ENCODE measurements at regions not wholly inside any gene's neighbourhood (a gene's known extent, or its start where the extent isn't known, plus 50 kb on each side); places are given as distances from the start of the nearest gene placed in this dataset.
"Not testable (repeated sequence)": the region's sequence is repeated elsewhere in the genome, so short reads cannot be mapped to it uniquely, and the experiment has no call there.

DNA sequence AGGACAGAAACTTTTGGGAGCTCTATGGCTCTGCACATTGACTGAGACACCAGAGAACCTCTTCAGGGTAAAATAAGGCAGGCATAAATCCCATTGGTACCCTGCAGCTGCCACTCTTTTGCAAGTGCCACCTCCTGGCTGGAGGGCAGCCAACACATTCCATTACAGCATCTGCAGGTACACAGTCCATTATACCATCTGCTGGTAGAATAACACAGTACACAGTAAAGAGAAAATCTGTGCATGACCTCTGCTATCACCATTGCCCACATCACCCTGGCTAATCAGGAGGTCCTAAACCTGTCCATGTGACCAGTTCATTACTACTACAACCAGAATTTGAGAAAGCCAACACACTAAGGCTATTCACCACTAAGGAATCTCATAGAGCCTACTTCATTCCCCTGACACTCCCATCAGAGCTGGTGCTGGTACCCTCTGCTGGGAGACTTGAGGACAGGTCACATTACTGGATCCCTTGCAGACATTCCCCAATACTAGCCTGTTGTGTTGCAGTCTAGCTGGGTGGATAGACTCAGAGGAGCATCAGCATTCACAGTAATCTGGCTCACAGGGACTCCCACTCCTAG lies 176.2 kb upstream of the TACR3 start:
- H3K27ac Mint-ChIP-seq: no peak overlapping the region
- no peak overlapping the region for H3K4me3 Mint-ChIP-seq
- DNase-seq (no peak), ATAC-seq (no peak)
- ChIA-PET CTCF (no interaction called here), POLR2A (no interaction called here)
- intact Hi-C loops (cut with DNase I, micrococcal nuclease): no loop called here
- H3K9me3 Mint-ChIP-seq (ENCODE audit: low read depth): peaks cover 5% of the 10 kb centered on the region
- H3K36me3 Mint-ChIP-seq (ENCODE audit: low read depth): no peaks in the 10 kb centered on the region
- no peaks in the 10 kb centered on the region for H3K27me3 Mint-ChIP-seq
- H3K4me1 Mint-ChIP-seq: no peaks in the 10 kb centered on the region

- DNase-seq (no peak), ATAC-seq (no peak)
- POLR2A ChIA-PET: no interaction called here
- Mint-ChIP-seq H3K27me3 (no peaks in the 10 kb centered on the region), H3K36me3 (ENCODE audit: low read depth) (no peaks in the 10 kb centered on the region), H3K27ac (no peak overlapping the region), H3K4me3 (no peak overlapping the region), H3K9me3 (ENCODE audit: low read depth) (peaks cover 7% of the 10 kb centered on the region), H3K4me1 (no peaks in the 10 kb centered on the region)
- intact Hi-C loops (cut with DNase I, micrococcal nuclease): no loop called here
- CTCF ChIA-PET: interaction anchor here (0.5 to 0.6 kb wide), 2 partner anchors 93 to 565 kb away, joined by 3 read pairs; no protein-coding TSS in a partner anchor
Measured at GRCh38 chr4:103892586-103892985, 172.8 kb upstream of the TACR3 start.

DNA sequence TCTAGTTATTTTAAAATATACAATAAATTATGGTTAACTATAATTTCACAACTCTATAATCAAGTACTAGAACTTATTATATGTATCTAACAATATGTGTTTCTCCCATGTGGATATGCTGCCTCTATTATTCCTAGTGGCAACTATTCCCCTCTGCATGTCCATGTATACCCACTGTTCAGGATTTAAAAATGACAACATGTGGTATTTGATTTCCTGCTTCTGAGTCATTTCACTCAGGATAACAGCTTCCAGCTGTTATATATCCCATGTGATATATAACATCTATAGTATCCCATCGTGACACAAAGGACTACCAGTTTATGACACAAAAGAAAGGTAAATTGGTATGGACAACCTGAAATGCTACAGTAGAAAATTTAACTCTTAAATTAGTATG lies 167.4 kb upstream of the TACR3 start:
- ATAC-seq: no peak
- intact Hi-C loops (cut with DNase I, micrococcal nuclease): no loop called here
- H3K27ac Mint-ChIP-seq: no peak overlapping the region
- ChIA-PET CTCF (no interaction called here), POLR2A (no interaction called here)
- no peak for DNase-seq
- peaks cover 1% of the 10 kb centered on the region for H3K9me3 Mint-ChIP-seq (ENCODE audit: low read depth)
- no peaks in the 10 kb centered on the region for H3K27me3 Mint-ChIP-seq
- no peak overlapping the region for H3K4me3 Mint-ChIP-seq
- no peaks in the 10 kb centered on the region for H3K36me3 Mint-ChIP-seq (ENCODE audit: low read depth)
- H3K4me1 Mint-ChIP-seq: no peaks in the 10 kb centered on the region

DNA sequence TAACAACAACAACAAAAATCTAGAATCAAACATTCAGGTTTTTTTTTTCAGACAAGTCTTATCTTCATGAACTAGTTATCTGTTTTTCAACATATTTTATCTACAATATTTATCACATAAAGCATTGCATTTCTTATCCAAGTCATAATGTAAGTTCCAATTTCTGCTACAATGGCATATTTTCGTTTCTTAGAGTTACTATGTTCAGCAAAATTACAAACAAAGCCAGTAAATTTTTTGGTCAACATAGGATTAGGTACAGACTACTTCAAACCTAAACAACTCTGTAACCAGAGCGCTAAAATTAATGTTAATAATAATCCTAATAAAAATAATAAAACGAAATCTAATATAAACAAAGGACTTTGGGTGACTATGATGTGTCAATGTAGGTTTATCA lies 165.4 kb upstream of the TACR3 start:
- Mint-ChIP-seq H3K36me3 (ENCODE audit: low read depth) (no peaks in the 10 kb centered on the region), H3K4me3 (no peak overlapping the region), H3K4me1 (no peaks in the 10 kb centered on the region), H3K9me3 (ENCODE audit: low read depth) (peaks cover 1% of the 10 kb centered on the region), H3K27me3 (no peaks in the 10 kb centered on the region), H3K27ac (no peak overlapping the region)
- POLR2A ChIA-PET: no interaction called here
- intact Hi-C loops (cut with DNase I, micrococcal nuclease): no loop called here
- no peak for DNase-seq
- no peak for ATAC-seq
- CTCF ChIA-PET: no interaction called here

GRCh38 chr4:103867311-103867710 lies 147.5 kb upstream of the TACR3 start:
- H3K27ac Mint-ChIP-seq: no peak overlapping the region
- no peak overlapping the region for H3K4me3 Mint-ChIP-seq
- no peaks in the 10 kb centered on the region for H3K4me1 Mint-ChIP-seq
- DNase-seq: no peak
- POLR2A ChIA-PET: no interaction called here
- CTCF ChIA-PET: no interaction called here
- no peaks in the 10 kb centered on the region for H3K27me3 Mint-ChIP-seq
- peaks cover 7% of the 10 kb centered on the region for H3K9me3 Mint-ChIP-seq (ENCODE audit: low read depth)
- intact Hi-C loops (cut with DNase I, micrococcal nuclease): no loop called here
- no peaks in the 10 kb centered on the region for H3K36me3 Mint-ChIP-seq (ENCODE audit: low read depth)
- ATAC-seq: no peak

- Mint-ChIP-seq H3K27ac (no peak overlapping the region), H3K36me3 (ENCODE audit: low read depth) (no peaks in the 10 kb centered on the region), H3K4me1 (no peaks in the 10 kb centered on the region), H3K4me3 (no peak overlapping the region), H3K9me3 (ENCODE audit: low read depth) (peaks cover 7% of the 10 kb centered on the region), H3K27me3 (no peaks in the 10 kb centered on the region)
- ATAC-seq (no peak), DNase-seq (no peak)
- intact Hi-C loops (cut with DNase I, micrococcal nuclease): no loop called here
- ChIA-PET CTCF (no interaction called here), POLR2A (no interaction called here)
Measured at GRCh38 chr4:103853627-103854026, 133.8 kb upstream of the TACR3 start.

DNA sequence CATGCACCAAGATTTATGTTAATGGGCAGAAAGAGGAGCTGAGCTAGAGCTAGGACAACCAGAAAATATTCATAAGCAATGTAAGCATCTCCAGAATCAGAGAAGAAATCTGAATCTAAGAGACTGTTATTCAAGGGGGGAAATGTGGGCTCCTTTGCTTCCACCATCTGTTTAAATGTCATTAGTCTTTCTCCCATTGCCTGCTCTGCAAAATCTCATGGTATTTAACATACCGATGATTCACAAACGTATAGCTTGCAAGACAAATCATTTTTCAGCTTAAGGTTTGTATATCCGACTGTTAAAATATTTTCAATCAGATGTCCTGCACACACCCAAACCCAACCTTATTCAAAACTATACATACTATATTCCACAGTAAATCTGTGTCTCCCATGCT lies 133.4 kb upstream of the TACR3 start:
- DNase-seq: no peak
- H3K9me3 Mint-ChIP-seq (ENCODE audit: low read depth): peaks cover 9% of the 10 kb centered on the region
- H3K36me3 Mint-ChIP-seq (ENCODE audit: low read depth): no peaks in the 10 kb centered on the region
- CTCF ChIA-PET: no interaction called here
- POLR2A ChIA-PET: no interaction called here
- ATAC-seq: no peak
- no peak overlapping the region for H3K27ac Mint-ChIP-seq
- H3K4me1 Mint-ChIP-seq: no peaks in the 10 kb centered on the region
- intact Hi-C loops (cut with DNase I, micrococcal nuclease): no loop called here
- H3K4me3 Mint-ChIP-seq: no peak overlapping the region
- H3K27me3 Mint-ChIP-seq: no peaks in the 10 kb centered on the region

DNA sequence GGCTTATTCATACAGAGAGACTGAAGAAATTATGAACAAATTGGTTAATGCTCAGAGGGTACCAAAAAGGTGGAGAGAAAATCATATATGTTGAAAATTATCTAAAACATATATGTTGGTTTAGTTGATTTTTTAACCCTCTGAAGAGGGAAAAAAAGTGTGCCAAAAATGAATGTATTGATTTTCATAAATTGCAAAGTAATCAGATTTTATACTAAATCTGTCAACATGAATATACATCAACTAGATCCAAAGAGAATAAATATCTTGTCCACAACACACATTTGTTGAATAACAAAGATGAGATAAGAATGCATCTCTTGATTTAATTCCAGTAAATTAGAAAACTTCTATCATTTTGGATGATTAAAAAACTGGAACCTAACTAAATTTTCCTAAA lies 125.3 kb upstream of the TACR3 start:
- H3K4me3 Mint-ChIP-seq: no peak overlapping the region
- H3K9me3 Mint-ChIP-seq (ENCODE audit: low read depth): peaks cover 12% of the 10 kb centered on the region
- DNase-seq: no peak
- ATAC-seq: no peak
- ChIA-PET CTCF (no interaction called here), POLR2A (no interaction called here)
- intact Hi-C loops (cut with DNase I, micrococcal nuclease): no loop called here
- no peaks in the 10 kb centered on the region for H3K36me3 Mint-ChIP-seq (ENCODE audit: low read depth)
- no peak overlapping the region for H3K27ac Mint-ChIP-seq
- no peaks in the 10 kb centered on the region for H3K4me1 Mint-ChIP-seq
- no peaks in the 10 kb centered on the region for H3K27me3 Mint-ChIP-seq

DNA sequence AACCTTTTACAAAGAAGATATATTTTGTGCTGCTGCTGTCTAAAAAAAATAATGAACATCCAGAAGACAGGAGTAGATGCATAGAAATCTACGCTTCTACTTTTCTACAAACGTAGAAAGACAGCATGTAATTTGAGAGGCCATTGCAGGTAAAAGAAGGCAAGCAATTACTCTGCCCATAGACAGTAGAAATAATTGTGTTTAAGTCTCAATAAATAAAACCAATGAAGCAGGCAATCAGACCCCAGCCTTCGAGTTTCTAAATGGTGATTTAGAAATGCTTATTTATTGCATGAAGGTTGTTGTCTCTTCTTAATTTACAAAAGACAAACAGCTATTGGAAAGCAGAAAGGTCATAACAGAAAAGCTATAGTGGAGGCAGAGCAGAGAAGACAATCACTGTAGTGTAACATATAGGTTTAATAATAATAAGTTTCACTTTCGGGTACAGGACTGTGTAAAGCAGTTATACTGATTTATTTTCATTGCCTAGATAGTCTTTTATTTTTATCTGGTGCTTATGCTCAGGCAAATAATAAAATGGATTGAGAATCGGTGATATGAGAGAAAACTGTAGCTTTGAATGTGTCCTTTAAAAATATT lies 123.0 kb upstream of the TACR3 start:
- Mint-ChIP-seq H3K36me3 (ENCODE audit: low read depth) (no peaks in the 10 kb centered on the region), H3K27me3 (no peaks in the 10 kb centered on the region), H3K9me3 (ENCODE audit: low read depth) (peaks cover 9% of the 10 kb centered on the region), H3K27ac (no peak overlapping the region), H3K4me3 (no peak overlapping the region), H3K4me1 (no peaks in the 10 kb centered on the region)
- CTCF ChIA-PET: no interaction called here
- intact Hi-C loops (cut with DNase I, micrococcal nuclease): no loop called here
- ATAC-seq (no peak), DNase-seq (no peak)
- POLR2A ChIA-PET: no interaction called here

DNA sequence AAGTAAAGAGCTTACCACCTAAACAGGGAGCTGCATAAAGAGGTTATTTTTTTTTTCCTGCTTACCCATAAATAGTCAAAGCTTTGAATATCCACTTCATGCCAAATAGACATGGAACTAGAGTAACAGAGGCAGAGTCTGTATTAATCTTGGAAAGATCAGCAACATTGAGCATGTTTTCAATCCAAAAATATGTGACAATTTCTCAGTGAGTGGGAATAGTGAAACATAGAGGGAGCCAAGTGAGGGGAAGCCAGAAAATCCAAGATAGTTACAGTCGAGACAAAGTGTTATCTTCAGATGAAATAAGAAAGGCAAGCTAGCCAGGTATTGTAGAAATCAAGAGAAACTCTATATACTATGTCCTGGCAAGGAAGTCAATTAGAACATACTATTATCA lies 122.3 kb upstream of the TACR3 start:
- Mint-ChIP-seq H3K4me3 (no peak overlapping the region), H3K4me1 (no peaks in the 10 kb centered on the region), H3K27ac (no peak overlapping the region), H3K36me3 (ENCODE audit: low read depth) (no peaks in the 10 kb centered on the region), H3K9me3 (ENCODE audit: low read depth) (peaks cover 9% of the 10 kb centered on the region), H3K27me3 (no peaks in the 10 kb centered on the region)
- ChIA-PET POLR2A (no interaction called here), CTCF (interaction anchor here (0.6 kb wide), 1 partner anchor 381 kb away, joined by 3 read pairs; no protein-coding TSS in a partner anchor)
- ATAC-seq (no peak), DNase-seq (no peak)
- intact Hi-C loops (cut with DNase I, micrococcal nuclease): no loop called here

DNA sequence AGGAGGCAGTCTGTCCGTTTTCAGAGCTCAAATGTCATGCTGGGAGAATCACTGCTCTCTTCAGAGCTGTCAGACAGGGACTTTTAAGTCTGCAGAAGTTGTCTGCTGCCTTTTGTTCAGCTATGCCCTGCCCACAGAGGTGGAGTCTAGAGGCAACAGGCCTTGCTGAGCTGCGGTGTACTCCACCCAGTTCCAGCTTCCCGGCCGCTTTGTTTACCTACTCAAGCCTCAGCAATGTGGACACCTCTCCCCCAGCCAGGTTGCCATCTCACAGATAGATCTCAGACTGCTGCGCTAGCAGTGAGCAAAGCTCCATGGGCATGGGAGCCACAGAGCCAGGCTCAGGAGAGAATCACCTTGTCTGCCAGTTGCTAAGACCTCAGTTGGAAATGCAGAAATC lies 90.5 kb upstream of the TACR3 start:
- H3K27me3 Mint-ChIP-seq; H3K9me3 Mint-ChIP-seq (ENCODE audit: low read depth); DNase-seq; ATAC-seq; H3K4me1 Mint-ChIP-seq; POLR2A ChIA-PET; H3K27ac Mint-ChIP-seq; intact Hi-C loops (cut with DNase I, micrococcal nuclease); H3K36me3 Mint-ChIP-seq (ENCODE audit: low read depth); H3K4me3 Mint-ChIP-seq: not testable (repeated sequence)
- CTCF ChIA-PET: interaction anchor here (0.6 kb wide), 1 partner anchor 62 kb away, joined by 4 read pairs; no protein-coding TSS in a partner anchor

- intact Hi-C loops (cut with DNase I, micrococcal nuclease): no loop called here
- no peaks in the 10 kb centered on the region for H3K4me1 Mint-ChIP-seq
- DNase-seq (no peak), ATAC-seq (no peak)
- H3K9me3 Mint-ChIP-seq (ENCODE audit: low read depth): peaks cover 2% of the 10 kb centered on the region
- no peaks in the 10 kb centered on the region for H3K36me3 Mint-ChIP-seq (ENCODE audit: low read depth)
- H3K4me3 Mint-ChIP-seq: no peak overlapping the region
- no peak overlapping the region for H3K27ac Mint-ChIP-seq
- POLR2A ChIA-PET: no interaction called here
- CTCF ChIA-PET: interaction anchor here (0.7 kb wide), 1 partner anchor 1561 kb away, joined by 3 read pairs; no protein-coding TSS in a partner anchor
- no peaks in the 10 kb centered on the region for H3K27me3 Mint-ChIP-seq
Measured at GRCh38 chr4:103802766-103803165, 83.0 kb upstream of the TACR3 start.
